Left ventricle myocardium inferior (tissue), 1 donor: ENCODE measurements at regions not wholly inside any gene's neighbourhood (a gene's known extent, or its start where the extent isn't known, plus 50 kb on each side); places are given as distances from the start of the nearest gene placed in this dataset.

Experiments used
- DNase-seq: peaks from one replicate; pipeline ENCODE4 v3.0.0-alpha.2; 2020
- H3K27ac ChIP-seq: fragments of 200-600 bp; replicated peaks from 2 replicates; pipeline ENCODE4 v1.8.0; 2021
- H3K27me3 ChIP-seq: fragments of 200-600 bp; 2 replicates; pipeline ENCODE4 v1.8.0; 2021; ENCODE audit warnings: low read depth
- H3K36me3 ChIP-seq: fragments of 200-600 bp; 2 replicates; pipeline ENCODE4 v1.8.0; 2021
- H3K4me1 ChIP-seq: fragments of 200-600 bp; 2 replicates; pipeline ENCODE4 v1.8.0; 2021
- H3K4me3 ChIP-seq: fragments of 200-600 bp; 2 replicates; pipeline ENCODE4 v1.8.0; 2021; ENCODE audit warnings: mild to moderate bottlenecking, moderate library complexity
- H3K9me3 ChIP-seq: fragments of 200-600 bp; replicated peaks from 2 replicates; pipeline ENCODE4 v1.8.0; 2021
- CTCF ChIP-seq: fragments of 200-600 bp; IDR thresholded peaks from 2 replicates; pipeline ENCODE4 v1.8.0; 2021; ENCODE audit warnings: antibody characterized with exemption, mild to moderate bottlenecking, borderline replicate concordance
- intact Hi-C: fragments of 100-400 bp; cut with micrococcal nuclease; formaldehyde crosslinking; loops from one replicate; pipeline ENCODE4 v1.11.0; 2022
- donor health status: DM: no; HTN: yes; CAD: no; lungs with severe emphysema.

GRCh38 chr12:102539651-102540553 lies 59.5 kb upstream of the IGF1 start:
- H3K27ac ChIP-seq: no peak overlapping the region
- no peak for TF ChIP-seq CTCF
- H3K36me3 ChIP-seq: no peaks in the 10 kb centered on the region
- DNase-seq: no peak
- intact Hi-C loops: no loop called here
- H3K9me3 ChIP-seq: no peaks in the 10 kb centered on the region
- H3K4me1 ChIP-seq: no peaks in the 10 kb centered on the region
- H3K4me3 ChIP-seq: no peak overlapping the region
- H3K27me3 ChIP-seq: peaks cover 28% of the 10 kb centered on the region

GRCh38 chr12:102535306-102535705 lies 54.9 kb upstream of the IGF1 start:
- H3K27ac ChIP-seq: no peak overlapping the region
- H3K4me3 ChIP-seq: no peak overlapping the region
- H3K4me1 ChIP-seq: no peaks in the 10 kb centered on the region
- intact Hi-C loops: no loop called here
- H3K9me3 ChIP-seq: no peaks in the 10 kb centered on the region
- H3K36me3 ChIP-seq: no peaks in the 10 kb centered on the region
- TF ChIP-seq CTCF: no peak
- H3K27me3 ChIP-seq: peaks cover 31% of the 10 kb centered on the region
- no peak for DNase-seq

GRCh38 chr12:102534899-102535298 lies 54.5 kb upstream of the IGF1 start:
- DNase-seq: no peak
- no peak for TF ChIP-seq CTCF
- intact Hi-C loops: no loop called here

GRCh38 chr12:102533483-102534215 lies 53.3 kb upstream of the IGF1 start:
- Histone ChIP-seq H3K4me1 (no peaks in the 10 kb centered on the region), H3K9me3 (peaks cover under 1% of the 10 kb centered on the region), H3K4me3 (no peak overlapping the region), H3K27me3 (peaks cover 16% of the 10 kb centered on the region), H3K36me3 (no peaks in the 10 kb centered on the region), H3K27ac (no peak overlapping the region)
- intact Hi-C loops: no loop called here
- no peak for TF ChIP-seq CTCF
- DNase-seq: no peak

More at GRCh38 chr12:102534899-102535298, 54.5 kb upstream of the IGF1 start:
- Histone ChIP-seq H3K4me1 (no peaks in the 10 kb centered on the region), H3K9me3 (no peaks in the 10 kb centered on the region), H3K27ac (no peak overlapping the region), H3K27me3 (peaks cover 27% of the 10 kb centered on the region), H3K4me3 (no peak overlapping the region), H3K36me3 (no peaks in the 10 kb centered on the region)
